ENCODE measurements at regions not wholly inside any gene's neighbourhood (a gene's known extent, or its start where the extent isn't known, plus 50 kb on each side); places are given as distances from the start of the nearest gene placed in this dataset.

DNA sequence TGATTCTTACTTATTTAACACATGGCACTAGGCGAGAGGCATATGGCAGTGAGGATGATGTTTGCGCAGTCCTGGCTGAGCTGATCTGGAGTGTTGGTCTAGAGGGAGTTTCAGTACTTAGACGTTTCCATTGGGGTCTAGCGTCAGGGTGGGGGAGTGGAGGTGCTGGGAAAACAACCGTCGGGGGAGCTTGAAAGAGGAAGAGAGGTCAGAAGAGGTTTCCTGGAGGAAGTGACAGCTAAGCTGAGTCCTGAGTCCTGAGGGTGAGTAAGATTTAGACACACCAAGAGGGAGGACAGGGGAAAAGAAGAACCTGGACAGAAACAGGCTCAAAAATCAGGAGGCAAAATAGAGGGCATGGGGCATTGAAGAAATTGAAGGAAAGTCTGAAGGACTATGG is 81.4 kb downstream of the ALOX5AP start:
- DNase-seq (ENCODE audit: low read depth, low spot score): no peak
- ChIA-PET POLR2A (no interaction called here), CTCF (interaction anchor here (0.7 to 1.8 kb wide), 6 partner anchors 9 to 195 kb away, joined by 3 to 7 read pairs (median 4); no protein-coding TSS in a partner anchor)
- H3K4me3 ChIP-seq (ENCODE audit: low read depth, low read length): no peak overlapping the region
- TF ChIP-seq, protein P1, sequence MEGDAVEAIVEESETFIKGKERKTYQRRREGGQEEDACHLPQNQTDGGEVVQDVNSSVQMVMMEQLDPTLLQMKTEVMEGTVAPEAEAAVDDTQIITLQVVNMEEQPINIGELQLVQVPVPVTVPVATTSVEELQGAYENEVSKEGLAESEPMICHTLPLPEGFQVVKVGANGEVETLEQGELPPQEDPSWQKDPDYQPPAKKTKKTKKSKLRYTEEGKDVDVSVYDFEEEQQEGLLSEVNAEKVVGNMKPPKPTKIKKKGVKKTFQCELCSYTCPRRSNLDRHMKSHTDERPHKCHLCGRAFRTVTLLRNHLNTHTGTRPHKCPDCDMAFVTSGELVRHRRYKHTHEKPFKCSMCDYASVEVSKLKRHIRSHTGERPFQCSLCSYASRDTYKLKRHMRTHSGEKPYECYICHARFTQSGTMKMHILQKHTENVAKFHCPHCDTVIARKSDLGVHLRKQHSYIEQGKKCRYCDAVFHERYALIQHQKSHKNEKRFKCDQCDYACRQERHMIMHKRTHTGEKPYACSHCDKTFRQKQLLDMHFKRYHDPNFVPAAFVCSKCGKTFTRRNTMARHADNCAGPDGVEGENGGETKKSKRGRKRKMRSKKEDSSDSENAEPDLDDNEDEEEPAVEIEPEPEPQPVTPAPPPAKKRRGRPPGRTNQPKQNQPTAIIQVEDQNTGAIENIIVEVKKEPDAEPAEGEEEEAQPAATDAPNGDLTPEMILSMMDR (IDR thresholded peaks at IDR 0.05; ENCODE audit: insufficient read depth, low read length, missing control alignments): no peak

DNA sequence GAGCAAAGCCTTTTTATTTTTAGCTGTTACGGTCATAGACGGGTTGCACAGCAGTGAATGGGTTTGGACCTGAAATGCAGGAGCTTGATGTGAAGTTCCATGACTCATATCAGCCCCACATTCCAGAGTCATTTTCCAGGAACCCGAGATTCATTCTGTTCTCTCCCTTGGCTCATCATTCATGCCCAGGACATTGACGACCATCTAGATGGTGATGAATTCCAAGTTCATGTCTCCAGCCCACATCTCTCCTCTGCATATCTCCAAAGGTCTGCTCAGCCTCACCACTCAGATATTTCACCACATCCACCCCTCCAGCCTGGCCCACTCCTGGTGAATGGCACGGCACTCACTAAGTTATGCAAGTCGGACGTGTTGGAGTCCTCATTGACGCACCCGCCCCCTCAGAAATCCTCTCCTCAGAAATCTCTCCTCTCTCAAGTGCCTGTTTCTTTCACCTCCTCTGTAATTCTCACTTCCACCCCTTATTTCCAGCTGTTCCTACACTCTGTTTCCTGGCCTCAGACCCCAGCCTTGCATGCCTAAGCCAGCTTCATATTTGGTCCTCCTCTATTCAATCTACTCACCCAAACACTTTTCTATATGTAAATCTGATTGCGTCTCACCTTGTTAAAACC is 83.1 kb downstream of the ALOX5AP start:
- DNase-seq (ENCODE audit: low read depth, low spot score): peak; percentile 89
- CTCF ChIA-PET: interaction anchor here (0.9 to 2.4 kb wide), 7 partner anchors 10 to 226 kb away, joined by 3 to 9 read pairs (median 5); no protein-coding TSS in a partner anchor
- TF ChIP-seq, protein P1 (IDR thresholded peaks at IDR 0.05; ENCODE audit: insufficient read depth, low read length, missing control alignments): no peak
- POLR2A ChIA-PET: interaction anchor here (0.7 to 1.0 kb wide), 2 partner anchors 12 to 30 kb away, joined by 3 to 6 read pairs; no protein-coding TSS in a partner anchor
- H3K4me3 ChIP-seq (ENCODE audit: low read depth, low read length): no peak overlapping the region

DNA sequence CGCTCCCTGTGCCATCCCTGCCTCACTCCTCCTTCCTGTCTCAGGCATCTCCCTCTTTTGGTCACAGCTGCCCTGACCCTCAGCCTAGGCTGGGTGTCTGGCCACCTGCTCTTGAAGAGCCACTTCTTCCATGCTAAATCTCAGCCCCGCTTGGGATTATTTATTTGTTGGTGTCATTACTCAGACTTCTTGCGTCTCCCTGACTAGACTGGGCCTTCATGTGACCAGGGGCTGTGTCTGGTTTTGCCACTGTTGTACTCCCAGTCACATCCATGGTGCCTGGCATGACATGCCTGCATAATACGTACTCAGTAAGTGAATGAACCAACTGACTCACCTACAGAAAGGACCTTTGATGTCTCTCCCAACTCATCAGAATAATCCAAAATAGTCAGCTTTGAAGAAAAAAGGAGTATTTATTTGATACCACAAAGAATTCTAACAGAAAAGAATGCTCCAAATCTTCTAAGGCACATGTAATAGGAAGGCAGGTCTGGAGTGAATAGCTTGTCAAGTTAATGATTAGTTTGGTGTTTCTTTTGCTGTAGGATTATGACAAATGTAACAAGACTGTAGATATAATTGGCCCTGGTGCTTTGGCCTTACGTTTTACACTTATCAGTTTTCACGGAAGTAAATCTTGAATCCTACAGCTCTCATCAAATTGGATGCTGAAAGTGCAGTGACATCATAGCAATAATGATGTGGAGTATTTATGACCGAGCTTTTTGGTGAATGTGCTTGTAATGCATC is 84.0 kb downstream of the ALOX5AP start:
- TF ChIP-seq, protein P1 (IDR thresholded peaks at IDR 0.05; ENCODE audit: insufficient read depth, low read length, missing control alignments): no peak
- CTCF ChIA-PET: interaction anchor here (1.0 to 2.4 kb wide), 5 partner anchors 12 to 47 kb away, joined by 3 to 9 read pairs (median 3); no protein-coding TSS in a partner anchor
- no peak for DNase-seq (ENCODE audit: low read depth, low spot score)
- POLR2A ChIA-PET: interaction anchor here (0.9 kb wide), 1 partner anchor 202 kb away, joined by 3 read pairs; no protein-coding TSS in a partner anchor
- no peak overlapping the region for H3K4me3 ChIP-seq (ENCODE audit: low read depth, low read length)

DNA sequence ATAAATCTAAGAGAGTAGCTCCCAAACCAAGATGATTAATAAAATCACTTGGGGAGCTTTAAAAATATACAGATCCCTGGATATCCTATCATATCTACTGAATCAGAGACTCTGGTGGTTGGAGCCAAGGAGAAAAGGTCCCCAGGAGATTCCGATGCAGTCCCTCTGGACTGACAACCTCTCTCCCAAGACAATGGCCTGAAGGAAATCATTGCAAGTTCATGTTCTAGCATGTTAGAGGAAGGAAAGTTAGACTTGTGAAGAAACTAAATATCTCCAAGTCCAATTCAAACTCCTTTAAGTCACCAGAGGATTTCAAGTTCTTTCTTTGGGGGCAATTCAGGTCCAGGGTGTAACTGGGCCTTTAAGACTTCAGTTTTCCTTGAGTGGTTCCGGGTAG is 84.7 kb upstream of the MEDAG start:
- ChIA-PET POLR2A (no interaction called here), CTCF (interaction anchor here (2.9 kb wide), 1 partner anchor 44 kb away, joined by 12 read pairs; no protein-coding TSS in a partner anchor)
- H3K4me3 ChIP-seq (ENCODE audit: low read depth, low read length): no peak overlapping the region
- TF ChIP-seq, protein P1 (IDR thresholded peaks at IDR 0.05; ENCODE audit: insufficient read depth, low read length, missing control alignments): no peak
- no peak for DNase-seq (ENCODE audit: low read depth, low spot score)

DNA sequence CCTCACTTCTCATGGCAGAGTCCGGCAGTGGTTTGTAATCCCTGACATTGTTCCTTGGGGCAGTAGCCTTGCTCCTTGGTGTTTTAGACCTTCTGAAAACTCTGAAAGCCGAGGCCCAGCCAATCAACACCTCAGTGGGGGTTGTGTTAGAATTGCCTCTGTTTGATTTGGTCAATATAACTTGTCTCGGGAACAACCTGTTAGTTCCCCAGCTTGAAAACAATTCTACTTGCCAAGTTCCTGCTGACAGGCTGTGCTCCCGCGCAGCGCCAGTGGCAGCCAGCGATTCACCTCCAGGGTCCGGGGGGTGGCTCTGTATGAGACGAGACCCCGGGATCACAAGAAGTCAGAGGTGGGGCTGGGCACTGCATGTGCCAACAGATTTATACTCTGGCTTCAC is 81.4 kb upstream of the MEDAG start:
- ChIA-PET CTCF (no interaction called here), POLR2A (no interaction called here)

More for the DNA sequence above, 81.4 kb upstream of the MEDAG start:
- no peak overlapping the region for H3K4me3 ChIP-seq (ENCODE audit: low read depth, low read length)
- no peak for DNase-seq (ENCODE audit: low read depth, low spot score)
- TF ChIP-seq, protein P1 (IDR thresholded peaks at IDR 0.05; ENCODE audit: insufficient read depth, low read length, missing control alignments): no peak
